ENCODE measurements at regions not wholly inside any gene's neighbourhood (a gene's known extent, or its start where the extent isn't known, plus 50 kb on each side); places are given as distances from the start of the nearest gene placed in this dataset.
"Not testable (repeated sequence)": the region's sequence is repeated elsewhere in the genome, so short reads cannot be mapped to it uniquely, and the experiment has no call there.

GRCh38 chr1:10880063-10880462 is 83.6 kb upstream of the CASZ1 start:
- H3K27me3 ChIP-seq: peaks cover 0 to 45% (median 13%) of the 10 kb centered on the region in 7 donors
- 60 to 76% methylated on average over 7 of the region's 7 CpGs for WGBS, 2 donors
- no peaks in the 10 kb centered on the region for H3K36me3 ChIP-seq
- no peak overlapping the region for H3K27ac ChIP-seq
- no peaks in the 10 kb centered on the region for H3K4me1 ChIP-seq
- H3K4me3 ChIP-seq: no peak overlapping the region
- DNase-seq (no peak), ATAC-seq (no peak)
- intact Hi-C loops (cut with DNase I): no loop called here
- no peaks in the 10 kb centered on the region for H3K9me3 ChIP-seq
- TF ChIP-seq CTCF (IDR thresholded peaks at IDR 0.05): no peak

- H3K27me3 ChIP-seq: peaks cover 0 to 49% (median 19%) of the 10 kb centered on the region in 7 donors
- 84 to 89% methylated on average over 10 of the region's 10 CpGs for WGBS, 2 donors
- intact Hi-C loops (cut with DNase I): no loop called here
- no peak overlapping the region for H3K27ac ChIP-seq
- DNase-seq (no peak), ATAC-seq (no peak)
- no peaks in the 10 kb centered on the region for H3K36me3 ChIP-seq
- no peaks in the 10 kb centered on the region for H3K4me1 ChIP-seq
- TF ChIP-seq CTCF (IDR thresholded peaks at IDR 0.05): no peak
- no peak overlapping the region for H3K4me3 ChIP-seq
- no peaks in the 10 kb centered on the region for H3K9me3 ChIP-seq
Observed at GRCh38 chr1:10881046-10881445, 84.6 kb upstream of the CASZ1 start.

GRCh38 chr1:10882069-10882468 is 85.6 kb upstream of the CASZ1 start:
- DNase-seq (no peak), ATAC-seq (no peak)
- TF ChIP-seq CTCF (IDR thresholded peaks at IDR 0.05): no peak
- intact Hi-C loops (cut with DNase I): no loop called here
- WGBS, 2 donors: 94 to 95% methylated on average over 4 of the region's 4 CpGs
- Histone ChIP-seq H3K4me3 (no peak overlapping the region), H3K27ac (no peak overlapping the region), H3K9me3 (no peaks in the 10 kb centered on the region), H3K36me3 (no peaks in the 10 kb centered on the region), H3K4me1 (no peaks in the 10 kb centered on the region), H3K27me3 (peaks cover 0 to 58% (median 29%) of the 10 kb centered on the region in 7 donors)

GRCh38 chr1:10887032-10887431 is 90.6 kb upstream of the CASZ1 start:
- H3K4me1 ChIP-seq; H3K36me3 ChIP-seq; DNase-seq; H3K9me3 ChIP-seq; intact Hi-C loops (cut with DNase I); H3K27ac ChIP-seq; H3K4me3 ChIP-seq; ATAC-seq: not testable (repeated sequence)
- peaks cover 0 to 88% (median 67%) of the 10 kb centered on the region in 7 donors for H3K27me3 ChIP-seq
- 78 to 95% methylated on average over 4 of the region's 4 CpGs for WGBS, 2 donors

GRCh38 chr1:10888291-10888690 is 91.8 kb upstream of the CASZ1 start:
- Histone ChIP-seq H3K36me3 (no peaks in the 10 kb centered on the region), H3K4me3 (no peak overlapping the region), H3K4me1 (peaks cover 0 to 3% (median 0%) of the 10 kb centered on the region in 9 donors), H3K27ac (no peak overlapping the region), H3K9me3 (no peaks in the 10 kb centered on the region), H3K27me3 (peaks cover 0 to 87% (median 74%) of the 10 kb centered on the region in 7 donors)
- DNase-seq (no peak), ATAC-seq (no peak)
- 10 to 17% methylated on average over 23 of the region's 23 CpGs for WGBS, 2 donors
- TF ChIP-seq CTCF (IDR thresholded peaks at IDR 0.05): no peak
- intact Hi-C loops (cut with DNase I): no loop called here
